Gastrocnemius medialis (tissue), 4 donors: ENCODE measurements at regions not wholly inside any gene's neighbourhood (a gene's known extent, or its start where the extent isn't known, plus 50 kb on each side); places are given as distances from the start of the nearest gene placed in this dataset.

Experiments used
- POLR2A ChIP-seq, 2 donors: fragments of 450-650 bp; IDR thresholded peaks; one replicate each; pipeline ENCODE4 v1.6.1; 2017; ENCODE audit warnings: antibody characterized with exemption in 2 of 2, mild to moderate bottlenecking in 2 of 2, moderate library complexity in 2 of 2
- TF ChIP-seq, protein P1 (sequence below), 5 experiments: fragments of 450-650 bp in 3 of 5; fragments of 200-600 bp in 2 of 5; sonication (generic) in 2 of 5; IDR thresholded peaks in 4 of 5; conservative IDR thresholded peaks in 1 of 5; 1 replicate in 4 of 5; 2 replicates in 1 of 5; pipeline ENCODE4 v1.5.1; 2016 to 2019; ENCODE audit warnings: antibody characterized with exemption in 5 of 5, mild to moderate bottlenecking in 3 of 5, moderate library complexity in 3 of 5

DNA sequence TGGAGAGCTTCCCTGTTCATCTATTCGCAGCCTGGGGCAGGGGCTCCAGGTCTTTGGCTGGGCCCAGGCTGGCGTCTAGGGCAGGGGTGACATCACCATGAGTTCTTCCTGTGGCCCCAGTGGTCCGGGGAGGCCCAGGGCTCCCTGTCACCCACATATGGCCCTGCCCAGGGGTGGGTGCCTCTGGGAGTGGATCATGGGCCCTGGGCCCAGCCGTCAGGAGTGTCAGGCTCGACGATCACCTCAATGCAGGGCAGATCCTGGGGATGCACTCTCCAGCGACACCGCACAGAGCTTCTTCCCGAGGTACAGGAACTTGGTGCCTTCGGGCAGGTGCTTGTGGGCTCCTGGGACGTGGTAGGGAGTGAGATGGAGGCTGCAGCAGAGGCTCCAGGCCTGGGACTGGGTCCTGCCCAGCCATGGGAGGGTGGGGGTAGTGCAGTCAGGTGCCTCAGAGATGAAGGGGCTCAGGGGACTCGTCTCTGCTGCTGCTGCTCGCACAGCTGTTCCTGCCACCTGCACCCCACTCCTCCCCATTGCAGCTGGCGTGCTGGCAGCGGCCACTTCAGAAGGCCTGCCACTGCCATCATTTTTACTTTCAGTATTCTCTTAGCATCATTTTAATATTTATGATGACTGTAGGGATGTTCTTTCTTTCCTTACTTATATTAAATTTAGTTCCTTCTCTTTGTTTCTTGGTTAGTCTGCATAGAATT lies 196.0 kb upstream of the VRK2 start:
- TF ChIP-seq, protein P1, sequence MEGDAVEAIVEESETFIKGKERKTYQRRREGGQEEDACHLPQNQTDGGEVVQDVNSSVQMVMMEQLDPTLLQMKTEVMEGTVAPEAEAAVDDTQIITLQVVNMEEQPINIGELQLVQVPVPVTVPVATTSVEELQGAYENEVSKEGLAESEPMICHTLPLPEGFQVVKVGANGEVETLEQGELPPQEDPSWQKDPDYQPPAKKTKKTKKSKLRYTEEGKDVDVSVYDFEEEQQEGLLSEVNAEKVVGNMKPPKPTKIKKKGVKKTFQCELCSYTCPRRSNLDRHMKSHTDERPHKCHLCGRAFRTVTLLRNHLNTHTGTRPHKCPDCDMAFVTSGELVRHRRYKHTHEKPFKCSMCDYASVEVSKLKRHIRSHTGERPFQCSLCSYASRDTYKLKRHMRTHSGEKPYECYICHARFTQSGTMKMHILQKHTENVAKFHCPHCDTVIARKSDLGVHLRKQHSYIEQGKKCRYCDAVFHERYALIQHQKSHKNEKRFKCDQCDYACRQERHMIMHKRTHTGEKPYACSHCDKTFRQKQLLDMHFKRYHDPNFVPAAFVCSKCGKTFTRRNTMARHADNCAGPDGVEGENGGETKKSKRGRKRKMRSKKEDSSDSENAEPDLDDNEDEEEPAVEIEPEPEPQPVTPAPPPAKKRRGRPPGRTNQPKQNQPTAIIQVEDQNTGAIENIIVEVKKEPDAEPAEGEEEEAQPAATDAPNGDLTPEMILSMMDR (IDR thresholded peaks at IDR 0.05 in 4 of 5, conservative IDR thresholded peaks at IDR 0.05 in 1 of 5), result no peak
- no peak for TF ChIP-seq POLR2A (IDR thresholded peaks at IDR 0.05)
